HG03159 (cell line): ENCODE measurements at regions not wholly inside any gene's neighbourhood (a gene's known extent, or its start where the extent isn't known, plus 50 kb on each side); places are given as distances from the start of the nearest gene placed in this dataset.
A peak's percentile ranks its signal among the peaks of the same experiment; 100 is the strongest.

Source experiments
- ATAC-seq: cut with Tn5 transposase; IDR thresholded peaks from one replicate; pipeline ENCODE4 v1.9.1; 2021; ENCODE audit warnings: mild to moderate bottlenecking, moderate library complexity; ENCODE audit not compliant: unreplicated experiment

GRCh38 chr3:34175636-34176176, 377.3 kb downstream of the PDCD6IP start:
- ATAC-seq: no peak

- no peak for ATAC-seq
Measured at GRCh38 chr3:34176723-34177122, 378.3 kb downstream of the PDCD6IP start.

GRCh38 chr3:34178415-34178814, 380.0 kb downstream of the PDCD6IP start:
- ATAC-seq: no peak

- ATAC-seq: no peak
Measured at GRCh38 chr3:34179716-34180115, 381.3 kb downstream of the PDCD6IP start.

- no peak for ATAC-seq
Measured at GRCh38 chr3:34180532-34180931, 382.1 kb downstream of the PDCD6IP start.

- no peak for ATAC-seq
Measured at GRCh38 chr3:34183114-34183513, 384.7 kb downstream of the PDCD6IP start.

GRCh38 chr3:34183611-34184340, 385.3 kb downstream of the PDCD6IP start:
- ATAC-seq: no peak

- ATAC-seq: no peak
Measured at GRCh38 chr3:34185301-34185700, 386.9 kb downstream of the PDCD6IP start.

- ATAC-seq: no peak
Measured at GRCh38 chr3:34189133-34189532, 390.7 kb downstream of the PDCD6IP start.

GRCh38 chr3:34196914-34197313, 398.5 kb downstream of the PDCD6IP start:
- ATAC-seq: no peak

GRCh38 chr3:34198309-34198708, 399.9 kb downstream of the PDCD6IP start:
- ATAC-seq: peak; percentile 53

- peak; percentile 91 for ATAC-seq
Measured at GRCh38 chr3:34200576-34200975, 402.1 kb downstream of the PDCD6IP start.

- no peak for ATAC-seq
Measured at GRCh38 chr3:34202975-34203374, 404.5 kb downstream of the PDCD6IP start.

GRCh38 chr3:34203386-34203785, 405.0 kb downstream of the PDCD6IP start:
- ATAC-seq: no peak

GRCh38 chr3:34207002-34207401, 408.6 kb downstream of the PDCD6IP start:
- no peak for ATAC-seq

GRCh38 chr3:34207806-34208205, 409.4 kb downstream of the PDCD6IP start:
- ATAC-seq: no peak

GRCh38 chr3:34212175-34212574, 413.7 kb downstream of the PDCD6IP start:
- no peak for ATAC-seq

GRCh38 chr3:34212656-34213055, 414.2 kb downstream of the PDCD6IP start:
- no peak for ATAC-seq

- ATAC-seq: no peak
Measured at GRCh38 chr3:34213478-34213877, 415.0 kb downstream of the PDCD6IP start.

- ATAC-seq: no peak
Measured at GRCh38 chr3:34216711-34217335, 418.4 kb downstream of the PDCD6IP start.

- no peak for ATAC-seq
Measured at GRCh38 chr3:34218706-34219385, 420.4 kb downstream of the PDCD6IP start.

- no peak for ATAC-seq
Measured at GRCh38 chr3:34219556-34219955, 421.1 kb downstream of the PDCD6IP start.
